Coronary artery (tissue), 2 donors: ENCODE measurements at regions not wholly inside any gene's neighbourhood (a gene's known extent, or its start where the extent isn't known, plus 50 kb on each side); places are given as distances from the start of the nearest gene placed in this dataset.

Experiments
- DNase-seq: peaks from one replicate; pipeline ENCODE4 v3.0.0-alpha.2; 2017; ENCODE audit warnings: low spot score
- H3K27ac ChIP-seq, 2 donors: fragments of 200-600 bp; sonication (generic); one replicate each; pipeline ENCODE4 v1.5.1; 2016 to 2019
- H3K4me3 ChIP-seq: fragments of 200-600 bp; sonication (generic); 2 replicates; pipeline ENCODE4 v1.5.1; 2016; ENCODE audit warnings: mild to moderate bottlenecking, moderate library complexity
- TF ChIP-seq, protein P1 (sequence below): fragments of 200-600 bp; sonication (generic); IDR thresholded peaks from one replicate; pipeline ENCODE4 v1.5.1; 2019; ENCODE audit warnings: antibody characterized with exemption

- no peak overlapping the region for H3K4me3 ChIP-seq
- TF ChIP-seq, protein P1, sequence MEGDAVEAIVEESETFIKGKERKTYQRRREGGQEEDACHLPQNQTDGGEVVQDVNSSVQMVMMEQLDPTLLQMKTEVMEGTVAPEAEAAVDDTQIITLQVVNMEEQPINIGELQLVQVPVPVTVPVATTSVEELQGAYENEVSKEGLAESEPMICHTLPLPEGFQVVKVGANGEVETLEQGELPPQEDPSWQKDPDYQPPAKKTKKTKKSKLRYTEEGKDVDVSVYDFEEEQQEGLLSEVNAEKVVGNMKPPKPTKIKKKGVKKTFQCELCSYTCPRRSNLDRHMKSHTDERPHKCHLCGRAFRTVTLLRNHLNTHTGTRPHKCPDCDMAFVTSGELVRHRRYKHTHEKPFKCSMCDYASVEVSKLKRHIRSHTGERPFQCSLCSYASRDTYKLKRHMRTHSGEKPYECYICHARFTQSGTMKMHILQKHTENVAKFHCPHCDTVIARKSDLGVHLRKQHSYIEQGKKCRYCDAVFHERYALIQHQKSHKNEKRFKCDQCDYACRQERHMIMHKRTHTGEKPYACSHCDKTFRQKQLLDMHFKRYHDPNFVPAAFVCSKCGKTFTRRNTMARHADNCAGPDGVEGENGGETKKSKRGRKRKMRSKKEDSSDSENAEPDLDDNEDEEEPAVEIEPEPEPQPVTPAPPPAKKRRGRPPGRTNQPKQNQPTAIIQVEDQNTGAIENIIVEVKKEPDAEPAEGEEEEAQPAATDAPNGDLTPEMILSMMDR, result no peak
- no peak for DNase-seq
- H3K27ac ChIP-seq, result no peak overlapping the region
Measured at GRCh38 chr11:27933992-27934829, 173.7 kb downstream of the KIF18A start.

GRCh38 chr11:27931770-27932169 is 176.2 kb downstream of the KIF18A start:
- H3K4me3 ChIP-seq, result no peak overlapping the region

DNA sequence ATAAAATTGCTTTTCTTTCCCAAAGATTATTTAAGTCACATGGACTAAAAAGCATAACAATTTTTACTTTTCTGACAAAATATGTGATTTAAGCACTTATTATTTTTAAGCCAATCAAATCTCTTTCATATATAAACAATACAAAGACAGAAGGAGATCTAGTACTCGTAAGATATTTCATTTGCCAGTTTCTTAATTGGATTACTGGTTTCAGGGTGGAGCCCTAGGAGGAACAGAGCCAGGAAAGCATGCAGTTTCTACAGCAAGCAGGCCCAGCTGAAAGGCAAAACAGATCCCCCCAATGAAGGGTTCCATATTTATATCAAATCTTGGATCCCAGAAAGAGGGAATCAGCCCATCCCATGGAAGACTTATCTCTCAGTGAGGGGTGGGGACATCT is 177.0 kb downstream of the KIF18A start:
- DNase-seq, result no peak
- TF ChIP-seq, protein P1, result no peak
- no peak overlapping the region for H3K27ac ChIP-seq
- no peak overlapping the region for H3K4me3 ChIP-seq

More at GRCh38 chr11:27931770-27932169, 176.2 kb downstream of the KIF18A start:
- TF ChIP-seq, protein P1, result no peak
- H3K27ac ChIP-seq, result no peak overlapping the region
- no peak for DNase-seq

- Histone ChIP-seq H3K27ac (no peak overlapping the region), H3K4me3 (no peak overlapping the region)
- TF ChIP-seq, protein P1, result no peak
- DNase-seq, result no peak
Measured at GRCh38 chr11:27928809-27929208, 179.1 kb downstream of the KIF18A start.

DNA sequence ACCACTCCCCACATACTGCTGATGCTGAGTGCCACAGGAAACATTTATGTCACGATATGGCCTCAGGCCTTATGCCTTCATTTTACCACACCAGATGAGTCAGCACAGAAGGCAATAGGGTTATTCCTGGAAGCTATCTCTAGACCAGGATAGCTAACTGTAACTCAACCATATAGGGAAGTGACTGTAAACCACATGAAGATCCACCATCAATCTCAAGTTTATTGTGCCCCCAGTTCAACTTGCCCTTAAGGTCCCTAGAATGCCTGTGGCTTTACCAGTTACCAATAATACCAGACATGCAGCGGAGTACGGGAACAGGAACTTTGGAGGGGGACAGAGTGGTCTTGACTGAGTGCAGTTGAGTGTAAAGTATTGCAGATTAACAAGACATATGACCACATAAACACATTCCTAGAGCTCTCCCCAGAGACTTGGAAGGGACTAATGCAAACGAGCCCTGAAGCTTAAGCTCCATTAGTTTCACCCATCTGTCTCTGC is 180.9 kb downstream of the KIF18A start:
- TF ChIP-seq, protein P1, result no peak
- no peak for DNase-seq
- H3K27ac ChIP-seq, result no peak overlapping the region
- H3K4me3 ChIP-seq, result no peak overlapping the region

- Histone ChIP-seq H3K27ac (no peak overlapping the region), H3K4me3 (no peak overlapping the region)
- TF ChIP-seq, protein P1, result no peak
- DNase-seq, result no peak
Measured at GRCh38 chr11:27926486-27926885, 181.5 kb downstream of the KIF18A start.

GRCh38 chr11:27921472-27921871 is 186.5 kb downstream of the KIF18A start:
- no peak for DNase-seq
- TF ChIP-seq, protein P1, result no peak
- H3K27ac ChIP-seq, result no peak overlapping the region
- H3K4me3 ChIP-seq, result no peak overlapping the region
